HepG2 (cell line): ENCODE measurements at regions not wholly inside any gene's neighbourhood (a gene's known extent, or its start where the extent isn't known, plus 50 kb on each side); places are given as distances from the start of the nearest gene placed in this dataset.

ENCODE experiments used
- BORCS8-MEF2B ChIP-seq: sonication (generic); formaldehyde crosslinking; IDR thresholded peaks from 2 replicates; pipeline ENCODE4 v1.8.0; 2022; ENCODE audit warnings: mild to moderate bottlenecking, missing genetic modification reagents
- CAMTA2 ChIP-seq: sonication (generic); formaldehyde crosslinking; IDR thresholded peaks from 2 replicates; pipeline ENCODE4 v1.4.0; 2020; ENCODE audit warnings: mild to moderate bottlenecking, missing genetic modification reagents, borderline replicate concordance
- ESRRA ChIP-seq: sonication (generic); formaldehyde crosslinking; IDR thresholded peaks from 2 replicates; pipeline ENCODE4 v1.5.1; 2020; ENCODE audit warnings: mild to moderate bottlenecking, low read depth, missing genetic modification reagents
- HNF4G ChIP-seq, 2 experiments: sonication (generic) in 1 of 2; formaldehyde crosslinking in 1 of 2; IDR thresholded peaks; 2 replicates each; pipeline versions ENCODE4 v1.4.0 to v1.6.1; 2011 to 2020; ENCODE audit warnings: borderline replicate concordance in 2 of 2, low read depth in 2 of 2, mild to moderate bottlenecking in 2 of 2, low read length in 1 of 2, missing genetic modification reagents in 1 of 2, moderate library complexity in 1 of 2
- HNRNPK ChIP-seq: fragments of 200-400 bp; formaldehyde crosslinking; IDR thresholded peaks from 2 replicates; pipeline ENCODE4 v1.6.1; 2018; ENCODE audit warnings: low read length, low read depth, moderate library complexity, mild to moderate bottlenecking; ENCODE audit not compliant: poor library complexity, severe bottlenecking
- HOXA9 ChIP-seq: sonication (generic); formaldehyde crosslinking; IDR thresholded peaks from 2 replicates; pipeline ENCODE4 v1.8.1; 2022; ENCODE audit warnings: missing genetic modification reagents, mild to moderate bottlenecking, moderate library complexity, borderline replicate concordance
- IRX3 ChIP-seq: sonication (generic); formaldehyde crosslinking; IDR thresholded peaks from 2 replicates; pipeline ENCODE4 v1.8.1; 2023; ENCODE audit warnings: mild to moderate bottlenecking, low read depth, missing genetic modification reagents, borderline replicate concordance
- KMT2B ChIP-seq: IDR thresholded peaks from 2 replicates; pipeline ENCODE4 v1.6.1; 2016; ENCODE audit warnings: missing genetic modification reagents, missing compliant biosample characterization
- MATR3 ChIP-seq: sonication (generic); formaldehyde crosslinking; IDR thresholded peaks from 2 replicates; pipeline ENCODE4 v1.4.0; 2020; ENCODE audit warnings: missing genetic modification reagents
- NBN ChIP-seq: fragments of 450-650 bp; conservative IDR thresholded peaks from 2 replicates; pipeline ENCODE4 v1.6.1; 2017
- NFE2 ChIP-seq: sonication (generic); formaldehyde crosslinking; IDR thresholded peaks from 2 replicates; pipeline ENCODE4 v1.4.0; 2020; ENCODE audit warnings: missing genetic modification reagents
- NFKBIZ ChIP-seq: IDR thresholded peaks from 2 replicates; pipeline ENCODE4 v1.6.1; 2018; ENCODE audit warnings: missing genetic modification reagents, missing compliant biosample characterization
- NFRKB ChIP-seq: fragments of 450-650 bp; IDR thresholded peaks from 2 replicates; pipeline ENCODE4 v1.6.1; 2017
- NFYC ChIP-seq: IDR thresholded peaks from 2 replicates; pipeline ENCODE4 v1.6.1; 2016; ENCODE audit warnings: missing genetic modification reagents, missing compliant biosample characterization
- ONECUT2 ChIP-seq: sonication (generic); formaldehyde crosslinking; IDR thresholded peaks from 2 replicates; pipeline ENCODE4 v1.4.0; 2020; ENCODE audit warnings: missing genetic modification reagents
- POLR2G ChIP-seq: fragments of 200-400 bp; formaldehyde crosslinking; IDR thresholded peaks from 2 replicates; pipeline ENCODE4 v1.6.1; 2018; ENCODE audit warnings: mild to moderate bottlenecking, low read depth, low read length, moderate library complexity
- RBFOX2 ChIP-seq: fragments of 200-400 bp; formaldehyde crosslinking; IDR thresholded peaks from 2 replicates; pipeline ENCODE4 v1.6.1; 2017; ENCODE audit warnings: low read depth, mild to moderate bottlenecking, low read length
- REL ChIP-seq: sonication (generic); formaldehyde crosslinking; conservative IDR thresholded peaks from 2 replicates; pipeline ENCODE4 v1.8.0; 2022; ENCODE audit warnings: mild to moderate bottlenecking, missing genetic modification reagents, moderate library complexity
- SKI ChIP-seq: fragments of 450-650 bp; IDR thresholded peaks from one replicate; pipeline ENCODE4 v1.6.1; 2018; ENCODE audit warnings: mild to moderate bottlenecking; ENCODE audit not compliant: partially characterized antibody
- SMAD3 ChIP-seq: sonication (generic); formaldehyde crosslinking; IDR thresholded peaks from 2 replicates; pipeline ENCODE4 v1.4.0; 2020; ENCODE audit warnings: missing genetic modification reagents
- SNAPC2 ChIP-seq: sonication (generic); formaldehyde crosslinking; IDR thresholded peaks from 2 replicates; pipeline ENCODE4 v1.8.1; 2022; ENCODE audit warnings: mild to moderate bottlenecking, missing genetic modification reagents
- SUZ12 ChIP-seq: fragments of 150-350 bp; IDR thresholded peaks from 2 replicates; pipeline ENCODE4 v1.6.1; 2014; ENCODE audit warnings: low read depth, low read length
- ZNF326 ChIP-seq: sonication (generic); formaldehyde crosslinking; IDR thresholded peaks from 2 replicates; pipeline ENCODE4 v1.4.0; 2020; ENCODE audit warnings: missing genetic modification reagents, borderline replicate concordance
- ZNF670 ChIP-seq: sonication (generic); formaldehyde crosslinking; IDR thresholded peaks from 2 replicates; pipeline ENCODE4 v1.8.0; 2022; ENCODE audit warnings: mild to moderate bottlenecking, missing genetic modification reagents, borderline replicate concordance
- TF ChIP-seq, protein P1 (sequence below): sonication (generic); formaldehyde crosslinking; IDR thresholded peaks from 2 replicates; pipeline ENCODE4 v1.4.0; 2020; ENCODE audit warnings: mild to moderate bottlenecking, missing genetic modification reagents
- TF ChIP-seq, protein P2 (sequence below): sonication (generic); formaldehyde crosslinking; IDR thresholded peaks from 2 replicates; pipeline ENCODE4 v1.4.0; 2020; ENCODE audit warnings: missing genetic modification reagents, borderline replicate concordance

DNA sequence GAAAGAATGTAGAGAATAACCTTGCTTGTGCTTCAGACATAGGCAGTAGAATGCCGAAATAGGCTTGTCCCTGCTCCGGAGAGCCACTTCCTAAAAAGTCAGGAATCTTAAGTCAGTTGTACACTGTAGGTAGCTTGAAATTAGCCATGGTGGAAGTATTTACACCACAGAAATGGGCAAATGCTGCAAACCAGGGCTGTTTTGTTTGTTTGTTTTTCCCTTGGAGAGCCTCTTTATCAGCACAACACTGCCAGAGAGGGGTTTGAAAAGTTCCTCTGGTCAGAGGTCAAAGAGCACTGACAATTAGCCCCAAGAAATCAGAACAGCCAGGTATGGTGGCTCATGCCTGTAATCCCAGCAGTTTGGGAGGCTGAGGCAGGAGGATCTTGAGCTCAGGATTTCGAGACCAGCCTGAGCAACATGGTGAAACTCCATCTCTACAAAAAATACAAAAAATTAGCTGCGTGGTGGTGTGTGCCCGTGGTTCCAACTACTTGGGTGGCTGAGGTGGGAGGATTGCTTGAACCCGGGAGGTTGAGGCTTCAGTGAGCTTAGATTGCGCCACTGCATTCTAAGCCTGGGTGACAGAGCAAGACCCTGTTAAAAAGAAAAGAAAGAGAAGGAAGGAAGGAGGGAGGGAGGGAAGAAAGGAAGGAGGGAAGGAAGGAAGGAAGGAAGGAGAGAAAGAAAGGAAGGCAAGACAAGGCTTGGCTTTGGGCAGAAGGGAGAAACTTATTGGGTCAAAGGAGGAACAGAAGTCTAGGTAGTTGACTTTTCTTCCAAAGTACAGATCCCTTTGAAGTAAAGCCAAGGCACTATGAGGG is 61.0 kb upstream of the ZMYND8 start (continued):
- TF ChIP-seq, protein P1, sequence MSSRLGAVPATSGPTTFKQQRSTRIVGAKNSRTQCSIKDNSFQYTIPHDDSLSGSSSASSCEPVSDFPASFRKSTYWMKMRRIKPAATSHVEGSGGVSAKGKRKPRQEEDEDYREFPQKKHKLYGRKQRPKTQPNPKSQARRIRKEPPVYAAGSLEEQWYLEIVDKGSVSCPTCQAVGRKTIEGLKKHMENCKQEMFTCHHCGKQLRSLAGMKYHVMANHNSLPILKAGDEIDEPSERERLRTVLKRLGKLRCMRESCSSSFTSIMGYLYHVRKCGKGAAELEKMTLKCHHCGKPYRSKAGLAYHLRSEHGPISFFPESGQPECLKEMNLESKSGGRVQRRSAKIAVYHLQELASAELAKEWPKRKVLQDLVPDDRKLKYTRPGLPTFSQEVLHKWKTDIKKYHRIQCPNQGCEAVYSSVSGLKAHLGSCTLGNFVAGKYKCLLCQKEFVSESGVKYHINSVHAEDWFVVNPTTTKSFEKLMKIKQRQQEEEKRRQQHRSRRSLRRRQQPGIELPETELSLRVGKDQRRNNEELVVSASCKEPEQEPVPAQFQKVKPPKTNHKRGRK, result peak; percentile 95
- TF ChIP-seq POLR2G (no peak), ZNF326 (CRISPR knock-in tag) (no peak), HOXA9 (CRISPR knock-in tag) (no peak), SKI (no peak), KMT2B (CRISPR knock-in tag) (peak; percentile 22; the same call in 1 of the 2 replicates), IRX3 (CRISPR knock-in tag) (no peak), NFKBIZ (CRISPR knock-in tag) (no peak), NFRKB (no peak), ESRRA (CRISPR knock-in tag) (no peak), REL (CRISPR knock-in tag) (no peak), ZNF670 (CRISPR knock-in tag) (no peak), NFE2 (CRISPR knock-in tag) (no peak), NFYC (CRISPR knock-in tag) (peak; percentile 18; the same call in 1 of the 2 replicates), ONECUT2 (CRISPR knock-in tag) (no peak), HNRNPK (no peak), SNAPC2 (CRISPR knock-in tag) (no peak), SUZ12 (no peak), CAMTA2 (CRISPR knock-in tag) (no peak), SMAD3 (CRISPR knock-in tag) (no peak), NBN (no peak), BORCS8-MEF2B (CRISPR knock-in tag) (0 out of 2 replicates have a peak, but pooled peaks have one; percentile 52), MATR3 (no peak), RBFOX2 (no peak), HNF4G (IDR thresholded peaks at IDR 0.05; ENCODE audit: borderline replicate concordance, low read depth, low read length) (peak; percentile 86), HNF4G (CRISPR knock-in tag; IDR thresholded peaks at IDR 0.05; ENCODE audit: borderline replicate concordance, low read depth) (peak; percentile 70)
- TF ChIP-seq, protein P2, sequence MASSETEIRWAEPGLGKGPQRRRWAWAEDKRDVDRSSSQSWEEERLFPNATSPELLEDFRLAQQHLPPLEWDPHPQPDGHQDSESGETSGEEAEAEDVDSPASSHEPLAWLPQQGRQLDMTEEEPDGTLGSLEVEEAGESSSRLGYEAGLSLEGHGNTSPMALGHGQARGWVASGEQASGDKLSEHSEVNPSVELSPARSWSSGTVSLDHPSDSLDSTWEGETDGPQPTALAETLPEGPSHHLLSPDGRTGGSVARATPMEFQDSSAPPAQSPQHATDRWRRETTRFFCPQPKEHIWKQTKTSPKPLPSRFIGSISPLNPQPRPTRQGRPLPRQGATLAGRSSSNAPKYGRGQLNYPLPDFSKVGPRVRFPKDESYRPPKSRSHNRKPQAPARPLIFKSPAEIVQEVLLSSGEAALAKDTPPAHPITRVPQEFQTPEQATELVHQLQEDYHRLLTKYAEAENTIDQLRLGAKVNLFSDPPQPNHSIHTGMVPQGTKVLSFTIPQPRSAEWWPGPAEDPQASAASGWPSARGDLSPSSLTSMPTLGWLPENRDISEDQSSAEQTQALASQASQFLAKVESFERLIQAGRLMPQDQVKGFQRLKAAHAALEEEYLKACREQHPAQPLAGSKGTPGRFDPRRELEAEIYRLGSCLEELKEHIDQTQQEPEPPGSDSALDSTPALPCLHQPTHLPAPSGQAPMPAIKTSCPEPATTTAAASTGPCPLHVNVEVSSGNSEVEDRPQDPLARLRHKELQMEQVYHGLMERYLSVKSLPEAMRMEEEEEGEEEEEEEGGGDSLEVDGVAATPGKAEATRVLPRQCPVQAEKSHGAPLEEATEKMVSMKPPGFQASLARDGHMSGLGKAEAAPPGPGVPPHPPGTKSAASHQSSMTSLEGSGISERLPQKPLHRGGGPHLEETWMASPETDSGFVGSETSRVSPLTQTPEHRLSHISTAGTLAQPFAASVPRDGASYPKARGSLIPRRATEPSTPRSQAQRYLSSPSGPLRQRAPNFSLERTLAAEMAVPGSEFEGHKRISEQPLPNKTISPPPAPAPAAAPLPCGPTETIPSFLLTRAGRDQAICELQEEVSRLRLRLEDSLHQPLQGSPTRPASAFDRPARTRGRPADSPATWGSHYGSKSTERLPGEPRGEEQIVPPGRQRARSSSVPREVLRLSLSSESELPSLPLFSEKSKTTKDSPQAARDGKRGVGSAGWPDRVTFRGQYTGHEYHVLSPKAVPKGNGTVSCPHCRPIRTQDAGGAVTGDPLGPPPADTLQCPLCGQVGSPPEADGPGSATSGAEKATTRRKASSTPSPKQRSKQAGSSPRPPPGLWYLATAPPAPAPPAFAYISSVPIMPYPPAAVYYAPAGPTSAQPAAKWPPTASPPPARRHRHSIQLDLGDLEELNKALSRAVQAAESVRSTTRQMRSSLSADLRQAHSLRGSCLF (CRISPR knock-in tag), result no peak
